NCI-H82 treated with DMSO at 0.1 percent for 48 hours (cell line): ENCODE measurements at regions not wholly inside any gene's neighbourhood (a gene's known extent, or its start where the extent isn't known, plus 50 kb on each side); places are given as distances from the start of the nearest gene placed in this dataset.

ENCODE experiments used
- DNase-seq: peaks from one replicate; lab custom pipeline; 2025; ENCODE audit not compliant: unreplicated experiment; lab: John Stamatoyannopoulos, UW

DNA sequence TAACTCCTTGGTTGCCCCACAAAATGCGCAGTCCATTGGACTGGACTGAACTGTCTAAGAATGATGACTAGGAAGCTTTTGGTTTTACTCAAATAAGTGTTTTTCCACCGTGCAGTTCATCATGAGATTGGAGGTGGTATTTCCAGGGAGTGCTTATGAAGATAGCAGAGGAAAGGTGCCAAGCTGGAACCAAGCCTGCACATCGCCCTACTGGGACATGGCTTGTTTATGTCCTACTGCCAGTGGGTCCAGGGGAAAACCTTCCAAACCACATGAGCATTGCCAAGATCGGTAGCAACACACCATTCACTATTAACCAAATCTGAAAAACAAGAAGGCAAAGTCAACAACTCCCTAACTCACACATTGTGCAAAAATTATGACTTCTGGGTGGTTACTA lies 54.7 kb upstream of the DSCAM start:
- DNase-seq, result no peak

DNA sequence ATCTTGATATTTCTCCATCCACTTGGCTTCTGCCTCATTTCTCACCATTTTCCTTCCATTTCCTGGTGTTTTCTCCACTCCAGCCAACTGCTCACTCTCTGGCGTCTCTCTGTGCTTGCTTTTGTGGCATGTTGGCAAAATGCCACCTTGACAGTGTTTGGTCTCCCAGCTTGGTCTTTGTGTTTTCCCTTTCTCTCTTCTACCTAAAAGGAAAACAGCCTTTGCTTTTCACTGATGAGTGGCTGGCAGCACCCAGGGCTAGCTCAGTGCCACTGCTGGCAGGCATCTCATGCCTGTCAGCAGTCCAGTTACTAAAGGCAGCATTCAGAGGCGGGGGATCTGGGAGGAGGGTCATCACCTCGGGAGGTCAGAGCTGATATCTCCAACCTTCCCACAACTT lies 55.3 kb upstream of the DSCAM start:
- DNase-seq, result no peak

- no peak for DNase-seq
These were observed 56.0 kb upstream of the DSCAM start for GRCh38 chr21:40902993-40903392.

GRCh38 chr21:40905251-40905650 lies 58.3 kb upstream of the DSCAM start:
- no peak for DNase-seq

DNA sequence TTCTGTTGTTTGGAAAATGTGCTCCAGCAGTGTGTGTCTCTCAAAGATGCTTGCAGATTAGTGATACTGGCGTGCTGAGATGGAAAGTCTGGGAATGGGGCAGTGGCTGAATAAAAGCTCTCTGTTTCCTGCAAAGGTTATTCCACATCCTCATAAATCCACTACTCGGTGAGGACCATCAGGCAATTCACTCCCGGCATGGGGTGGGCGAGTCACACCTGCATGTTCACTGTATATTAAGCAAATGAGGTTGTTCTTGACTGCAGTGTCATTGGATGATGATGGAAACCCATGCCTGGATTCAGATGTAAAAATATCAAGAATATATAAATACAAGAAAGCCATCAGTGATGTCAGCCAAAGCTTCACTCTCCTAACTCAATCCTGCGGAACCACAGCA lies 65.4 kb upstream of the DSCAM start:
- no peak for DNase-seq

GRCh38 chr21:40915114-40915513 lies 68.2 kb upstream of the DSCAM start:
- no peak for DNase-seq

DNA sequence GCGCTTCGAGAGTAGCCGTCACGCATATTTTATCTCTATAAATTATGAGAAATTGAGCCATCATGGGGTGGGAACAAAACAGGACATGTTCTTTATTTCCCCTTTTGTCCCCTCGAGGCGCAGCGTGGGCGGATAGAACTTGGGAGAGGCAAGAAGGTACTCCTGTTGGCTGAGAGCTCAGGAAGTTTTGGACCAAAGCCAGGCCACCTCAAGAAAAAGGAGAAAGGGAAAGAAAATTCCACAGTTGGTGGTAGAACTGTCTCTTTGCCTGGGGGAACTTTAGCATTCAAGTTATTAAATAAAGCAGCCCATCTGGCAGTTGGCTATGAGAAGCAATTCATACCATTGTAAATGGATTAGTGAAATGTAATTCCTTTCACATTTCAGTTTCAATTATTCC lies 76.4 kb upstream of the DSCAM start:
- DNase-seq, result no peak

DNA sequence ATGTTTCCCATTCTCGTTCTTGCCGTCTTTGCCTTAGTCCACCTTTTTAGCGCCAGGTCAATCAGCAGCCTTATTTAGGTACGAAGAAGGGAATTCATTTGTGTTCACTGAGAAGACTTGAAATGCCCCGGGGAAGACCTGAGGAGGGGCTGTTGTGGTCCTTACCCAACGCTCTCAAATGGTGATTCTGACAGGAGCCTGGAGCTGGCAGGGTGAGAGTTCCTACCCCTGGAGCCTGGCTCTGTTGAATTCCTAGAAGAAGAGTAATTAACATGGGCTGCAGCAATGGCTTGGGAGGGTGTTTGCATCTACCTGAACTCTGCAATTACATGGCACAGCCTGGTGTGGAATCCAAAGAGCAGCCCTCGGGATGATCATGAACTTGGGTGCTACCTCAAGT lies 76.9 kb upstream of the DSCAM start:
- no peak for DNase-seq

- no peak for DNase-seq
These were observed 77.7 kb upstream of the DSCAM start for GRCh38 chr21:40924641-40925040.

DNA sequence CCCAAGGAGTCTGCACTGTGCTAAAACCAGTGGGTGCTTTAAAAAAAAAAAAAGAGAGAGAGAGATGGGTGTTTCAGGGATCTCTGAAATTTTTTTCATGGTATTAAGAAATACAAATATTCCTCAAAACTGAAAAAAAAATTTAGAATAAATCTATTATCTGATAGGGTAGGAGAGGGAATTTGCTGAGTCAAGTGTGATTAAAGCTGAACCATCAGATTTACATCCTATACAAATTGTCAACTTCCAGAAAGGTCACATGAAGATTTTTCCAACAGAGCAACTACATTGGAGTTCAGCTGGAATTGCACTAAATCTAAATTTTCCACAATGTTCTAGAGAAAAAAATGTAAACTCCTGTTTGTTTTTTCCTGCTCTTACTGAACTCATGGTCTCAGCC lies 79.3 kb upstream of the DSCAM start:
- DNase-seq, result no peak

DNA sequence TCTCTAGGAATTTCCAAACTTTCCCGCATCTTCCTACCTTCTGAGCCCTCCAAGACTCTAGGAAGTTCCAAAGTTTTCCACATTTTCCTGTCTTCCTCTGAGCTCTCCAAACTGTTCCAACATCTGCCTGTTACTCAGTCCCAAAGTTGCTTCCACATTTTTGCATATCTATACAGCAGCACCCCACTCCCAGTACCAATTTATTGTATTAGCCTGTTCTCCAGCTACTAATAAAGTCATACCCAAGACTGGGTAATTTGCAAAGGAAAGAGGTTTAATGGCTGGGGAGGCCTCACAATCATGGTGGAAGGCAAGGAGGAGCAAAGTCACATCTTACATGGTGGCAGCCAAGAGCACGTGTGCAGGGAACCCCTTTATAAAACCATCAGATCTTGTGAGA lies 82.9 kb upstream of the DSCAM start:
- DNase-seq, result no peak

DNA sequence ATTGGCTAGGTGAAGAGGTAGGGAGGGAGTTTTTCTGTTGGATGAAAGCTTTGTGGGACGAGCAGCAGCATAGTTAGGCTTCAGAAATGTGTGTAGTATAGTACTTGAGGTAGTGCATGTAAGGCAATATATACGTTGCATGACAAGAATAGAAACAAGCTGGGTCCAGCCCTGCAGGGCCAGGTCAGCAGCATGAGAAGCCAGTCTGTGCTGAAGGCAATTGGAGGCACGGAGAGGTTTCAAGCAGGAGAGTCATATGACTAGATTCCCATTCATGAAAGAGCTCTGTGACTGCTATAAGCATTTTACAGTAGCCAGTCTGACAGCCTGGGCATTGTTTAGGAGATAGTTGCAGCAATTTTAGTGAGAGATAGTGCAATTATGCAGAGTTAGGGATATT lies 84.2 kb upstream of the DSCAM start:
- no peak for DNase-seq

DNA sequence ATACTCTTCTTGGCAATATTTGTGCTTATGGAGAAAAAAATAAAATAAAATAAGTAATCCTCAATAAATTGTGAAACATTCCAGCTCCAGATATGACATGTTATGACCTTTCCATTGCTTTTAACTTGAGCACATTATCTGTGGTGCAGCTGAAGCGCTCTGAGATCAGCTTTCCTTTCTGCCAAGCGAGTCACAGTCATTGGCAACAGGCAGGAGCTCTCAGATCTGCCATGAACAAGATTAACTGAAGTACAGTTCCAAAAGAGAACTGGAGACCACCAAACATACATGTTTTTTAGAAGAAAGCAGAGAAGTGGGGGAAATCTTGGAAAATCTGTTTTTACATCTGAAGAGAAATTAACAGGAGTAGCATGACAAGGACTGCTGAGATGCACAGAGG lies 89.2 kb upstream of the DSCAM start:
- no peak for DNase-seq

DNA sequence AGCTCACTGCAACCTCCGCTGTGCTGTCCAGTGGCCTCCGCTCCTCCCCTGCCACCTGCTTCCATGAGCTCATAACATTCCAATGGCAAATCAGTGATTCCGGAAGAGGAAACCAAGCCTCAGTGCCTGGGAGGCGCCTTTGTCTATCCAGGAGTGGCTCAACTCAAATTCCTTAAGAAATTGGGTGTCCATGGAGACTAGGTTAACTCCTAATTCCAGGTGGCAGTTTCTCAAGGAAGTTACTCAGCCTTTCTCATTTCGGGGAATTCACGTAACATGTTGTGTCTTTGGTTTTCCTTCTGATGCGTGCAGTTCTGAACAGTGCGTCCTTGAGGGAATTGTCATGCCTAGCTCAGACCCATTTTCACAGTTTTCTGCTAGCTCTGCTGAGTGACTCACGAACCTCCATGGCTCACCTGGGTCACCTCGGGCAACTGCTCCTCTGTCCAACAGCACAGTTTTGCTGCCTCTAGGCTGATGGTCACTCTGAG lies 89.9 kb upstream of the DSCAM start:
- no peak for DNase-seq

- no peak for DNase-seq
These were observed 91.1 kb upstream of the DSCAM start for GRCh38 chr21:40938078-40938477.

GRCh38 chr21:40938611-40939010 lies 91.7 kb upstream of the DSCAM start:
- DNase-seq, result no peak

DNA sequence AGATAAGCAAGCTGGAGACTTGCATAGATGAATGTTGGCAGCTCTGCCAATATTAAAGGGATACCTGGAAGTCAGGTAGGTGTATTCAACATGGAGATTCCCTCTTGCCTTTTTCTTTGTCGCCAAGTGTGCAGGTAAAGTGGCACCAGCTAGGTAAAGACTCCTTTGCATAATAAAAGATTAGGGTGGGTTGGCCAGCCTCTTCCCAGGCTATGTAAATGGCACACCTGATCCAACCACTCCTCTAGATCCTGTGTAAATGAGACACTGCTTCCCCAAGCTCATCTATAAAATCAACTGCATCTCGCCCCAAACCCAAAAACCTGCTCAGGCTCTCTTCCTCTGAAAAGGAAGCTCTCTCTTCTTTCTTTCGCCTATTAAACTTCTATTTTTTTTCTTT lies 100.8 kb upstream of the DSCAM start:
- DNase-seq, result no peak

DNA sequence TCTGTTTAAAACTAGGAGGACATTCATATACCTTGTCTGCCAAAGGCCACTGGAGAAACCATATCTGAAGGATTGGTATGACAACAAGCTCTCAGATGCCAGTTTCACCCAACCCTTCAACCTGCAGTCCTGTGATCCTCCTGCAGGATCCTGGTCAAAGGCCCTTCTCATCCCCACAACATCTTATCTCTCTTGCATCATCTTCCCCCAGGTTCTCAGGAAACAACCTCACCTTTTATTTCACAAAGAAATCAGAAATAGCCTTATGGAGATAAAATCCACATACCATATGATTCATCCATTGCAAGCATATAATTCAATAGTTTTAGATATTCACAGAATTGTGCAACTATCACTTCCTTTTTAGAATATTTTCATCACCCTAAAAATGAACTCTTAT lies 104.0 kb upstream of the DSCAM start:
- no peak for DNase-seq

DNA sequence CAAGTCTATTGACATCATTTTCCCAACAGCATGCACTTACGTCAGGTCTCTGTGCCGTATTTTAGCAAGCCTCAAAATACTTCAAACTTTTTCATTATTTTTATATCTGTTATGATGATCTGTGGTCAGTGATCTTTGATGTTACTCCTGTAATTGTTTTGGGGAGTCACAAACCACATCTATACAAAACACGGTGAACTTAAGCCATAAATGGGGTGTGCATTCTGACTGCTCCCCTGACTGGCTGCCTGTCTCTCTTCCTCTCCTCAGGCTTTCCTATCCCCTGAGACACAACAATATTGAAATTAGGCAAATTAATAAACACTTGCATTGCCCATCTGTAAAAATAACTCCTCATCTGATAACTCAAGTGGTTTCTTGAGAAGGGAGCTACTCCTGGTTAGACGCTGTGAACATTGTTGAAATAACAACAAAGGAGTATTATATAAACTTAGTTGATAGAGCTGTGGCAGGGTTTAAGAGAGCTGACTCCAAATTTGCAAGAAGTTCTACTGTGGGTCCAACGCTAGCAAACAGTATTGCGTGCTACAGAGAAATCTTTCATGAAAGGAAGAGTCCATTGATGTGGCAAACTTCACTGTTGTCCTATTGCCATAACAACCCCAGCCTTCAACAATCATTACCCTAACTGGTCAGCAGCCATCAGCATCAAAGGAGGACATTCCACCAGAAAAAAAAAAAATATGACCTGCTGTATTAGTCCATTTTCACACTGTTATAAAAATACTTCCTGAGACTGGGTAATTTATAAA lies 105.8 kb upstream of the DSCAM start:
- DNase-seq, result no peak

DNA sequence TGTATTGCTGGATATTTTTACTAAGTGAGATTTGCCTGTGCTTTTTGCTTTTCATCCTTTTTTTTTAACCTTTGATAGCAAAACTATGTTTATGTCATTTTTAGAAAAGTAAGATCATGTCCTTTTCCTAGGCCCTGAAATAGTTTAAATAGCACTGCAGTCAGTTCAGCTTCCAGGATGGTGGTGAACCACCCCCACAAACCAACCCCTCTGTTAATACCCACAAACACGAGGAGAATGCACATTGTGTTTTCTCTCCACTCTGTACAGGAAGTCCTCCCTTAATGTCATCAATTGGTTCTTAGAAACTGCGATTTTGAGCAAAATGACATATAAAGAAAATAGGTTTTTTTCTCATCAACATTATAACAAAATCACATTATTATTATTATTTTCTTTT lies 117.7 kb upstream of the DSCAM start:
- no peak for DNase-seq

DNA sequence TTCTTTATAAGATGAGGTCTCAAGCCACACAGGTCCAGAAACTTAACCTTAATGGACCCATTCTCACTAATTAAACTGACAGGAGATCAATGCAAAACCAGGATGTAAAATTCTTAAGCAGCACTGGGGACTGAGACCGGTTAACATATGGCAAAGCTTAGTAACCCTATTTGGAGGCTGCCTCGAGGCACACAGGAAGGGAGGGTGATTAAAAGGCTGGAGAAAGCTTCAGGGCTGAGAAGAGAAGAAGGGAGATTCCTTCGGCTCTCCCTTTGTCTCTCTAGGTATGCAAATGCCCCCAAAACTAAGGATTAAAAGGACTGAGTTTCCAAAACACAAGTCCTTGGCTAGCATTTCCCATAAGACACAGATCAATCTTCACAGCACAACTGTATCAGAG lies 120.8 kb upstream of the DSCAM start:
- DNase-seq, result peak; percentile 84

- no peak for DNase-seq
These were observed 125.2 kb upstream of the DSCAM start for GRCh38 chr21:40972151-40972550.
